GM21723 (cell line): ENCODE measurements at regions not wholly inside any gene's neighbourhood (a gene's known extent, or its start where the extent isn't known, plus 50 kb on each side); places are given as distances from the start of the nearest gene placed in this dataset.
"Not testable (repeated sequence)": the region's sequence is repeated elsewhere in the genome, so short reads cannot be mapped to it uniquely, and the experiment has no call there.

Experiments used
- ATAC-seq: cut with Tn5 transposase; IDR thresholded peaks from one replicate; pipeline ENCODE4 v1.9.1; 2021; ENCODE audit warnings: mild to moderate bottlenecking, moderate library complexity; ENCODE audit not compliant: unreplicated experiment

- not testable (repeated sequence) for ATAC-seq
Measured at GRCh38 chrX:77127571-77127970, 319.6 kb upstream of the FGF16 start.

- no peak for ATAC-seq
Measured at GRCh38 chrX:77143907-77144306, 303.3 kb upstream of the FGF16 start.

GRCh38 chrX:77160301-77160700 is 286.9 kb upstream of the FGF16 start:
- no peak for ATAC-seq

- ATAC-seq, result no peak
Measured at GRCh38 chrX:77162777-77163176, 284.4 kb upstream of the FGF16 start.

GRCh38 chrX:77167993-77168392 is 279.2 kb upstream of the FGF16 start:
- ATAC-seq, result no peak

- ATAC-seq, result no peak
Measured at GRCh38 chrX:77174680-77175519, 272.3 kb upstream of the FGF16 start.

GRCh38 chrX:77200663-77201062 is 246.5 kb upstream of the FGF16 start:
- ATAC-seq, result no peak

- ATAC-seq, result no peak
Measured at GRCh38 chrX:77223046-77223445, 224.1 kb upstream of the FGF16 start.

GRCh38 chrX:77264490-77264889 is 182.7 kb upstream of the FGF16 start:
- ATAC-seq, result no peak

GRCh38 chrX:77275392-77275791 is 171.8 kb upstream of the FGF16 start:
- no peak for ATAC-seq

GRCh38 chrX:77276742-77277141 is 170.4 kb upstream of the FGF16 start:
- no peak for ATAC-seq

GRCh38 chrX:77277911-77278310 is 169.3 kb upstream of the FGF16 start:
- no peak for ATAC-seq

GRCh38 chrX:77279373-77279772 is 167.8 kb upstream of the FGF16 start:
- not testable (repeated sequence) for ATAC-seq

GRCh38 chrX:77293331-77293995 is 153.7 kb upstream of the FGF16 start:
- ATAC-seq, result no peak

- no peak for ATAC-seq
Measured at GRCh38 chrX:77298296-77298695, 148.9 kb upstream of the FGF16 start.

GRCh38 chrX:77298790-77299189 is 148.4 kb upstream of the FGF16 start:
- ATAC-seq, result no peak

GRCh38 chrX:77299549-77299948 is 147.6 kb upstream of the FGF16 start:
- no peak for ATAC-seq

GRCh38 chrX:77342004-77342403 is 105.2 kb upstream of the FGF16 start:
- ATAC-seq, result no peak

- no peak for ATAC-seq
Measured at GRCh38 chrX:77346859-77347258, 100.3 kb upstream of the FGF16 start.

- no peak for ATAC-seq
Measured at GRCh38 chrX:77347572-77347971, 99.6 kb upstream of the FGF16 start.

GRCh38 chrX:77389891-77390290 is 57.3 kb upstream of the FGF16 start:
- ATAC-seq, result no peak

- not testable (repeated sequence) for ATAC-seq
Measured at GRCh38 chrX:77390365-77390764, 56.8 kb upstream of the FGF16 start.
